ENCODE measurements at regions not wholly inside any gene's neighbourhood (a gene's known extent, or its start where the extent isn't known, plus 50 kb on each side); places are given as distances from the start of the nearest gene placed in this dataset.

DNA sequence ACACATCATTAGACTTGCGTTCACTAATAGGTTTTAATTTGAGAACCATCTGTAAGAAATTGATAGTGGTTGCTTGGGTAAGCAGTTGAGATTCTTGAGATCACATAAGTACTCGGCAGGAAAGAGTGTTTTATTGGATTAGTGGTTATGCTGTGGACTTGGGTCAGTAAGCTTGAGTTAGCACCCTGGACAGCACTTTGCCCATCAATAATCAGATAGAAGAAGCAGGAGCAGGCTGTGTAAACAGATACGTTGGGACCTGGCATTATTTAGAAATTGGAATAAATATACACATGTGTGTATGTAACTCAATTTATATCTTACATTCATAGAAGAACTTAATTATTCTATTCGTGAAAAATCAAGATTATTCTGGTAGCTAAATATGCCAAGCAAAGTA, 357.5 kb upstream of the SMIM31 start:
- no peak for DNase-seq (ENCODE audit: low read depth in 2 of 2)

DNA sequence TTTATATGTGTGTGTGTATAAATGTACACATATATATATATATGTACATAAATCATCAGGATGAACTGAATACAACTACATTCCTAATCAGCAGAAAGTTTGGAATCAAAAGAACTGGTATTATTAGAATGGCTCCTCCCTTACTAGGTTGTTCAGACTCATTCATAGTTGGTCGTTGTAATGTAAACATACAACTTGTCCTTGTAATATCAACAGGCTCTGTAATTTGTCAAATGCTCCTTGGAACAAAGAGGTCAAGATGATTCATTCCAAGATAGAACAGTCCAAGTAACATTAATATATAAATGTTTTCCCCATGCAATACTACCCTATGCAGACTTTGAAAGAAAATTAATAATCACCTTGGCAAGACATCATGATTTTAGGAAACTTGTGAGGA, 351.4 kb upstream of the SMIM31 start:
- no peak for DNase-seq (ENCODE audit: low read depth in 2 of 2)

DNA sequence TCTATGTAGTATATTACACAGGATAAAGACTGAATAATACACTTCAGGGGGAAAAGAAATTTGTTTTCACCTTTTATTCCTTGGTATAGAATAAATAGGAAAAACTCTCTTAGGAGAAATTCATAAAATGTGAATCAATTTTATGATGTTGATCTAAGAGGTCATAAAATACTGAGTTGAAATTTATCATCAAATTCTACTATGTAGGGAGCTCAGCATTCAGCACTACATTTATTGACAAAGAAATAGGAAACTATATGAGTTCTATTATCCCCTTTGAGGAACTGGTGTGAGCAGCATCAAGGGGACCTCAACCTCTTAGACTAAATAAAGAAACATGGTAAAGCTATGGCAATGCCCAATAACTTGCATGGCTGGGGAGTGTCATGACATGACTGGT, 348.2 kb upstream of the SMIM31 start:
- no peak for DNase-seq (ENCODE audit: low read depth in 2 of 2)

DNA sequence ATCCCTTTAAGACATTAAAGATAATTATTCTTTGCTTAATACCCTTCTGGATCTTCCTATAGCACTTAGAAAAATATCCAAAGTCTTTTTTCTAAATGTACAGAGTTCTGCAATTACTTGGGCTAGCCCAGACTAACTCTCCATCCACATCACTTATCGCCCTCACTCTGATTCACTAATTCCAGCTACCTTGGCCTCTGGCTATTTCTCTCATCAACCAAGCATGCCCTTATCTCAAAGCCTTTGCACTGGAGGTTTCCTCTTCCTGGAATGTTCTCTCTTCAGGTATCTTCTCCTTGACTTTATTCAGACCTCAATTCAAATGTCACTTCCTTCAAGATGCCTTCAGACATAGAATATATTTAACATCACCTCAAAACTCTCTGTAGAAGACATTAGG, 345.1 kb upstream of the SMIM31 start:
- no peak for DNase-seq (ENCODE audit: low read depth in 2 of 2)

DNA sequence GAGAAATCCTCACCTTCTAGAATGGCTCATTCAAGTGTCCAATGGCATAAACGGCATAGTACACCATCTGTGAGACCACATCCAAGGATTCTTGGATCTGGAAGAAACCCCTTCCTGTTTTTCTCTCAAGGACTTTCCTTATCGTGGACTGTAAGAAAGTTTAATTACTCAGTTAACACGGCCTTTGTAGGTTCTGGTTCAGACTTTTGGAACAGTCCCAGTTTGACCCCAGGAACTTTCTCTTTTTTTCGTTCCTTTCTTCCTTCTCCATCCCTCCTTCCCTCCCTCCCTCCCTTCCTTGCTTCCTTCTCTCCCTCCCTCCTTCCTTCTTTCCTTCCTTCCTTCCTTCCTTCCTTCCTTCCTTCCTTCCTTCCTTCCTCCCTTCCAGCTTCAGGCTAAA, 343.5 kb upstream of the SMIM31 start:
- no peak for DNase-seq (ENCODE audit: low read depth in 2 of 2)

DNA sequence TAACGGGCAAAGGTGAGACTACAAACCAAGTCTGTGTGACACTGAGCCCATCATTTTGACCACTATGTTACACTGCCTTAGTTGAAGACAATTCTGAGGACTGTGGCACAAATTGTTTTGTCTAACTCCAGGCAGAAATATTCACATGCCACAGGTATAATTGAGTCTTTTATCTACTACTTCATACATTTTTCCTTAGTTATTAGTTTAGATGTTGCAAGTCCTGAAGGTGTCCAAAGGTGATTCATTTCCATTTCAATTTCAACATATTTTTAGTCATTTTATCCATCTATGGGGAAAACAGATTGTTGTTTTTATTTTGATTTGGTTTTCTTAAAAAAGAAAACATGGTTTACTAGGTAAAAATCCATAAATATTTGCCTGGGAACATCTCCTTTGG, 341.7 kb upstream of the SMIM31 start:
- no peak for DNase-seq (ENCODE audit: low read depth in 2 of 2)

DNA sequence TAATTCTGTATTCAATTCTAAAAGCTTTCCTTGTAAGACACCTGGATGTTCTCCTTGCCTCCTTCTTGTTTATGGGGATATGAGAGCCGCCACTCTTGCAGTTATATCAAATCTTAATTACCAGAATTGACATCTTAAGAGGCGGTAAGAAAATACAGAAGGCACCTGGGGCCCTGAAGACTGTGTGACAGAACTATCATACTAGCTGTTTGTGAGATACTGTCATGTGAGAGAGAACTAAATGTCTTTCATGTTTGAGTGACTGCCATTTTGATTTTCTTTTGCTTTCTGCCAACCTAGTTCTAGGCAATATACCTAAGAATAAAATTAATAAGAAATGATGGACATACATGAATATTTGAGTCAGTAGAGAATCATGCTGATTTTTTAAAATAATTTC, 340.2 kb upstream of the SMIM31 start:
- no peak for DNase-seq (ENCODE audit: low read depth in 2 of 2)

DNA sequence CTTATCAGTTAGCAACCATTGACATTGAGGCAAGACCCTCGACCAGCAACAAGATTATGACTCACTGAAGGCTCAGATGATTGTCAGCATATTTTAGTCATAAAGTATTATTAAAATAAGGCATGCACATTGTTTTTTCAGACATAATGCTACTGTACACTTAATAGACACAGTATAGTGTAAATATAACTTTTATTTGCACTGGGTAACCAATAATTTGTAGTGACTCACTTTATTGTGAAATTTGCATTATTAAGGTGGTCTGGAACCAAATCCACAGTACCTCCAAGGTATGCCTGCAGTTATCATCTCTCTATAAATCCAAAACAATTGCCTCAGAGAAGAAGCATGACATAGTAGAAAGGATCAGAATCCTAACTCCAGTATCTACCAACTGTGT, 330.1 kb upstream of the SMIM31 start:
- no peak for DNase-seq (ENCODE audit: low read depth in 2 of 2)

DNA sequence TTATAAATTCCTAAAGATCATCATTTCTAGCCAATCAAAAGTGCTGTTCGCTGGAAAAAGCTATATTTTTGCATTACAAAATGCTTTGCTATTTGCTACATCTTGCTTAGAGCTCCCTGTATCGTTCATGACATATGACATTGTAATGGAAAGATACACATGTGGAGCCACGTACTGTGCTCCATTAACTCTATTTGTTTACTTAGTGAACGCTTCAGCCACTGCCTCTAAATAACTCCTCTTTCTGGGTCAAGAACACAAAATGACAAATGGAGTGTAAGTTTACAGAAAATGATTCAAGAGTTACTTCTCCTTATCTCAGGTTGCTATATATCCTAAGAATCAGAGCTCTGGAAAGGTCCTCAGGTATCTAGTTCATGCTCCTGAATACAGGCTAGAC, 329.1 kb upstream of the SMIM31 start:
- no peak for DNase-seq (ENCODE audit: low read depth in 2 of 2)

DNA sequence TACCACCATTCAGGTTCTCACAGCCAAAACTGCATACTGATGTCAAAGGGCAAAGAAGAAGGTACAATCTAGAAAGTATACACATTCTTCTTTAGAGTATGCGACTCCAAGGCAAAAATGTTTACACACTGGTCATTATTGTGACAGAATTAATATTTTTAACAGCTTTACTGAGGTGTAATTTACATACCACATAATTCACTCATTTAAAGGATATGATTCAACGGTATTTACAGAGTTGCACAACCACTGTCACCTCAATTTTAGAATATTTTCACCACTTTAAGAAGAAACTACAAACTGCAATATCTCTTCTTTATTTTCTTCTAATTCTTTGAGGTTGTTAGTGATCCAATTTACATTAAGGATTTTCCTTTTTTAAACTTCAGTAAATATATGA, 325.4 kb upstream of the SMIM31 start:
- DNase-seq (ENCODE audit: low read depth in 2 of 2), result no peak

DNA sequence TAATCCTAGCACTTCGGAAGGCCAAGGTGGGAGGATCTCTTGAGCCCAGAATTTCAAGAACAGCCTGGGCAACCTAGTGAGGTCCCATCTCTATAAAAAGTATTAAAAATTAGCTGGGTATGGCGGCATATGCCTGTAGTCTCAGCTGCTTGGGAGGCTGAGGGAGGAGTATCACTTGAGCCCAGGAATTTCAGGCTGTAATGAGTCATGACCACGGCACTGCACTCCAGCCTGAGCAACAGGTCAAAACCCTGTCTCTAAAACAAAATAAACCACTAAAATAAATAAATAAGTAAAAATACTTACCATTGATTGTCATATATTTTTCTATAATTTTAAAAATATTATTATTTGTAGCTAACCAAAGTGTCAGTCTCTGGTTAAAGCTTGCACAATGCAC, 315.6 kb upstream of the SMIM31 start:
- no peak for DNase-seq (ENCODE audit: low read depth in 2 of 2)

DNA sequence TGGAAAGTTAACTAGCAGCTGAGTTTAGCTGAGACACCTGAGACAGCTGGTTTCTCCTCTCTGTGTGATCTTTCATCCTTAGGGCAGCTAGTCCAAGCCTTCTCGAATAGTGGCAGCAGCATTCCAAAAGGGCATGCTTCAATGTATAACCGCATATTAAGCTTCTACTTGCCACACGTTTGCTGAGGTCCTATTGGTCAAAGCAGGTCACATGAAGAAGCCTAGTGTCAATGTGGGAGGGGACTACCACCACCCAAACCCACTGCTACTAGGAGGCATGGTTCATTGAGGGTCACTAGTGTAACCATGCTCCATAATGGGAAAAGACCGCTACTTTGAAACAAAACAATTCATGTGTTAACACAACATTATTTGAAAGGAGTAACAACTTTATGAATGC, 314.9 kb upstream of the SMIM31 start:
- DNase-seq (ENCODE audit: low read depth in 2 of 2), result no peak

DNA sequence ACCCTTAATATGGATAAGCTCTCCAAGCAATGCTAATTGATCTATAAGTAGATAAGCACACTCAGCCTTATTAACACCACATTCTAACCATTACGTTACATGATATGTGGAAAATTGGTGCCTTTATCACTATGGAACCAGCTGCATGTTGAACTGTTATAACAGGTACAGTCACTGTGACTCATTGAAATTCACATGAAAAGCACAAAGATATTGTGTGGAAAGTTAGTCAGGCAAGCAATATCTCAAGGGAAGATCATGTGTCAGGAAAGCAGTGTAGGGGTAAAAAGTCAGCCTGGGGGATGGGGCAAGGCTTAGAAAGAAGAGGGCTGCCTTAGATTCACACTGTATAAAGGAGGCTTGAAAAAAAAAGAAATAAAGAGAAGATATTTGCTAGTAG, 313.7 kb upstream of the SMIM31 start:
- DNase-seq (ENCODE audit: low read depth in 2 of 2), result no peak

DNA sequence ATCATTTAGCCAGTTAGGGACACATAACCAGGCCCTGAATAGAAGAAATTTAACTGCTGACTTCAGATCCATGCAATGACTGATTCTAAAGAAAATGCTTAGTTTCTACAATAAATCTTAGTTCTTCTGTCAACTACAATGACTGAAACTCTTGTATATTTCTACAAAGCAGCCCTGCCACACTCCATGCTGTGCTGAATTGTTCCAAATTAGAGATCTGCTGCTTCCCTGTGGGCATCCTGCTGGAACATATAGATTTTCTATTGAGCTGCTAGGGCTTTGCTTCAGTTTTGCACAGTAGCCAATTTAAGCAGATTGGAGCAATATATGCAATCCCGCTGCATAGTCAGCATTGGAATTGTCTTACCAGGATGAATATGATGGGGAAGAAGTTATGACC, 312.8 kb upstream of the SMIM31 start:
- DNase-seq (ENCODE audit: low read depth in 2 of 2), result no peak

DNA sequence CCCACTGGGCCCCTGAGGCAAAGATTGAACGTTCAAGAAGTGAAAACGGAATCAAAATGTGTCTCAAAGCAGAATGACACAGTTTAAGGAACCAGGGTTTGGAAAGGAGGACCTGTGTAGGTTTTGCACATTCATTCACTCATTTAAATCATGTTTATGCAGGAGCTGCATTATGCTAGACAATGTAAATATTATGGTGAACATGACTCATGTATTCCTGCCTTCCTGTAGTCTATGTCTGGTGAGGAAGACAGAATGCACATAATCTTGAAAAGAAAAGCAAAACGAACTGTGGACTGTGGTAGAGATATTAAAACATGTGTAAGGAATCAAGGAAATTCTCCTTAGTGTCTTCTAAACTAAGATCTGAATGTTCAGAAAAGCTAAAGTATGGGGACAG, 311.8 kb upstream of the SMIM31 start:
- no peak for DNase-seq (ENCODE audit: low read depth in 2 of 2)

DNA sequence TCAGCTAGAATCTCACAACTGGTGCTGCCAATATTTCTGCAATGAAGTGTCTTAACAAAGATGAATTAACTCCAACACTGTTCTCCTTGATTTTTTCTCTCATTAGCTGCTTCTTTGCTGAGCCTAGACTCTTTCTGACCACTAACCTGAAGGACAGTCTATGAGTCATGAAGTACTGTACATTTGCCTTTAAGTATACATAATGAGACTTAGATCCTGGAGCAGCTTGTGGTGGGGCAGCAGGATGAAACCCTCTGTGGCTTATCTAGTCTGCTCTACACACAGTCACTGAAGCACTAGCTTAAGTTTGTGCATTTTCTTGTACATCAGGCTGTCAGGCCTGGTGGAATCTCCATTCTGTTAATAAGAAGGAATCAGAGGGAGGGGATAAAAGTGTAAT, 307.4 kb upstream of the SMIM31 start:
- no peak for DNase-seq (ENCODE audit: low read depth in 2 of 2)

DNA sequence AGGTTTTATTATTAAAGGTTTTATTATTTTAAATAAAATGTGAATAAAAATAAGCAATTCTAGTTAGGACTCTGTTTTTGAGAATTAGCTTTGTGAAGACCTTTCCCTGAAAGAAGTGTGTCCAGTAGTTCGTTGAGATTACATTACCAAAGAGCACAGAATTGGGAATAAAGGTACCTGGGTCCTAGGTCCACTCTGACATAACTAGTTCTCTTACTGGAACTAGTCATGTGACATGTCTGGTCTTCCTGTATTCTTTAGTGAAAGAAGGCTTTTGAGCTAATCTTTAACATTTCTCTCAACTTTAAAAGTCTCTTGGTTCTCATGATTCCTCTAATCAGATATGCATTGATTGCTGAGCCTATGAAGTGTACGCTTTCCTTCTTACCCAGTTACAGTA, 292.0 kb upstream of the SMIM31 start:
- no peak for DNase-seq (ENCODE audit: low read depth in 2 of 2)

DNA sequence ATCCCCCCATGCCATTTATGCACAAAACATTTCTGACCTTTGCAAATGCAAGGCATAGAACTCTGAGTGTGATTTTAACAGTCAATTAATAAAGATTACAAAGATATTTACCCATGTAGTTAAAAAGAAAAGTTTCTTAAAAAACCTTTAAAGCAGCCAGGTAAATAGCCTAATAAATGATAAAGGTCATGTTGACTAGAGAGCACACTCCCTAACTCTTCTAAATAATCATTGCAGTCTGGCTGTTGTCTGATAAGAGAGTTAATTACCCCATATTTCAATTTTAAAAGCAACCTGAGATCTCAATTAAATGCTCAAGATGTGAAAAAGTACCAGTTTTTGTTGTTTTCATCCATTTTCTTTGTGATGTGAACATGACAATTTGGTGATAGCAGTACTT, 291.5 kb upstream of the SMIM31 start:
- no peak for DNase-seq (ENCODE audit: low read depth in 2 of 2)

DNA sequence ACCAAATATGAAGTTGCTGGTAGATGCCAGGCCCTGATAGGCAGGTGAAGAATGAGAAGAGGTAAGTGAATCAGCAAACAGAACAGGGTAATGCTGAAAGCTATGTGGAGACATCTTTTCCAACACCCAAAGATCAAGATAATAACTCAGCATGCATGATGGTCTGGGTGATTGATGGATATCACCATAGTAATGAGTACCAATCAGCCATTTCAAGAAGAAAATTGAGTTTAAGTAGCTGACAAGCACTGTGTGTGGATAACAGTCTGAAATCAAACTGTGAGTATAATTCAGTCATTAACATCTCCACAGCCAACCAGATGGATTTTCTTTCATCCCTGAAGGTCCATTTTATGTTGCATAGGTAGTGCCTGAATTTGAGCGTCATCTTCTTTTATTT, 289.6 kb upstream of the SMIM31 start:
- DNase-seq (ENCODE audit: low read depth in 2 of 2), result no peak

DNA sequence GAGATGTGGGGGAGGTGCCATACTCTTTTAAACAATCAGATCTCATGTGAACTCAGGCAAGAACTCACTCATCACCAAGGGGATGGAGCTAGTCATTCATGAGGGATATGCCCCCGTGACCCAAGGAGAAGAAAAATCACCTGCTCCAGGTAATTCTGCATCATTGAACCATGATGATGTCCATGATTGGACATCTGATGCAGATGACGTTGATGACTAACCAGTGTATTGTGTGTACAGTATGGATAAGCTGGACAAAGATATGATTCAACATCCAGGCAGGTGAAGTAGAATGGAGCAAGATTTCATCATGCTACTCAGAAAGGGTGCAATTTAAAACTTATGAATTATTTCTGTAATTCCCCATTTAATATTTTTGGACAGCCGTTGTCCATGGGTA, 286.4 kb upstream of the SMIM31 start:
- DNase-seq (ENCODE audit: low read depth in 2 of 2), result no peak

DNA sequence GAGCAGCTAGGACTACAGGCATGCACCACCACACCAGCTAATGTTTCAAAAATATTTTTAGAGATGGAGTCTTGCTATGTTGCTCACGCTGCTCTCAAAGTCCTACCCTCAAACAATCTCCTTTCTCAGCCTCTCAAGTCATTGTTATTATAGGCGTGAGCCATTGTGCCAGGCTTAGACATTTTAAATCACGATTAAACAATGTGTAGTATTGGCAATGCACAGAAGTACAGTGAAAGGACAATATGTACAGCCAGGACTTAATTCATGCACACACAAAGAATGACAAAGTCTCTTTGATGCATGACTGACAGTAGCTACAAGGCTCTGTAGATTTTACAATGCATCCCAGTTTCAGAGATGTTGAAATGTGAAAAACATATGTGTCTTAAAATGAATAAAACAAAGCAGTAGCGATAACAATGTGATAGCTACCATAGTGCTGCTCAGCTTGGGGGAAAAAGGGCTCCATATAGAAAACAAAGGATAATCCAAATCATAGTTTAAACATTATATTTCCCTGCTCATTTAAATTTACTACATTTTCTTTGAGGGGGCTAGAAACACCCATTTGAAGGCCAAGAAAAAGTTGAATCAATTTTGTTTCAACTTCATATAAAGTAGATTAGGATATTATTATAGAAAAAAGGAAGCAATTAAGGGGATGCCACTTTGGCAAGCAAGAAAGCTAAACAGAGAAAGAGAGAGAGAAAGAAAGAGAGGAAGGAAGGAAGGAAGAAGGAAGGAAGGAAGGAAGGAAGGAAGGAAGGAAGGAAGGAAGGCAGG, 272.4 kb upstream of the SMIM31 start:
- DNase-seq (ENCODE audit: low read depth in 2 of 2), result no peak

DNA sequence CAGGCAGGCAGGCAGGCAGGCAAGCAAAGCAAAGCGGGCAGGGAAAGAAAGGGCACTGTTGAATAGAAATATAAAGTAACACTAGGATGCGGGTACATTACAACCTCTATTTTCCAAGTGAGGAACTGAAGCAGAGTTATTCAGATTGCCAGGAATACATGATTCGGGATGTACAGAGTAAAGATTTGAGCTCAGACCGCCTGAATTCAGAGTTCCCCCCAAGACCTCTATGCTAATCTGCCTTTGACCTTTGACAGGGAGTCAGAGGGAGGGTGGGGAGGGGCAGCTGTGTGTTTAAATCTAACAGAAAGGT, 271.9 kb upstream of the SMIM31 start:
- DNase-seq (ENCODE audit: low read depth in 2 of 2), result no peak

DNA sequence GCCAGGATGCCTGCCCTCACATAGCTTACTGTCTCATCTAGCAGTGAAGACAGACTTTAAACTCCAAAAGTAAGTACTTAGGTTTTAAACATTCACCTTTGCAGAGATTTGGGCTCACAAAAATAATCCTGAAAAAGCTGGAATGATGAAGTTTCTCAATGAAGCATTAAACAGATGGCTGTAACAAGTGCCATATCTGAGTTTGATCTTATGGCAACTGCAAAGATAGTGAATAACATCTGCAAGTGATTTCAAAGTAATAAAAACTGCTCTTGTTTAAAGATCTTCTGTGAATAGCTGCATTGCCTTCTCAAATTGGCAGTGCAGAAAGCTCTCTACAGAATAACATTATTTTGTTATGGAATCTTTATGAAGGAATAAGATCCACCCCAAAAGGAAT, 271.2 kb upstream of the SMIM31 start:
- no peak for DNase-seq (ENCODE audit: low read depth in 2 of 2)

DNA sequence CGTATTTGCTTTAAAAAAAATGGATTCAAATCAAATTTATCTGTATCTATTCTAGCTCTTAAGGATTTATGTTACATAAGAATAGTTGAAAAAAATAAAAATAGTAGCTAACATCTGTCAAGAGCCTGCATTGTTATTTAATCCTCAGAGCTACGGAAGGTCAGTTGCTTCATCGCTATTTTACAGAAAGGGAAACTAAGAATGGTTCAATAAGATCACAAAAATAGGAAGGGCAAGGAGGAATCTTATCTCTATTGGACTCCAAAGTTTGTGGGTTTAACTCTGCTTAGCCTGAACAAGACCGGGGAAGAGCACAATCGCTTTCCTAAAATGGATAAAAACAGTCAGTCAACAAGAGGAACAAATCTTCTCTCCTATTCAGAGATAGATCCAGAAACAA, 270.2 kb upstream of the SMIM31 start:
- DNase-seq (ENCODE audit: low read depth in 2 of 2), result no peak

All from lung microvascular endothelial cell (primary cell).